ENCODE measurements at regions not wholly inside any gene's neighbourhood (a gene's known extent, or its start where the extent isn't known, plus 50 kb on each side); places are given as distances from the start of the nearest gene placed in this dataset.

GRCh38 chr1:234938135-234938534 is 190.5 kb downstream of the TOMM20 start:
- Mint-ChIP-seq H3K4me1 (ENCODE audit: unreplicated experiment) (peaks cover 3% of the 10 kb centered on the region), H3K9me3 (ENCODE audit: unreplicated experiment) (no peaks in the 10 kb centered on the region), H3K27ac (ENCODE audit: unreplicated experiment) (no peak overlapping the region), H3K36me3 (ENCODE audit: low read depth, unreplicated experiment) (no peaks in the 10 kb centered on the region), H3K4me3 (ENCODE audit: unreplicated experiment) (no peak overlapping the region), H3K27me3 (ENCODE audit: unreplicated experiment) (no peaks in the 10 kb centered on the region)
- DNase-seq (ENCODE audit: low spot score), result no peak
- TF ChIP-seq CTCF (IDR thresholded peaks at IDR 0.05; ENCODE audit: unreplicated experiment), result no peak

- Mint-ChIP-seq H3K36me3 (ENCODE audit: low read depth, unreplicated experiment) (no peaks in the 10 kb centered on the region), H3K4me1 (ENCODE audit: unreplicated experiment) (peaks cover 12% of the 10 kb centered on the region), H3K27ac (ENCODE audit: unreplicated experiment) (no peak overlapping the region), H3K9me3 (ENCODE audit: unreplicated experiment) (no peaks in the 10 kb centered on the region), H3K4me3 (ENCODE audit: unreplicated experiment) (no peak overlapping the region), H3K27me3 (ENCODE audit: unreplicated experiment) (peaks cover 6% of the 10 kb centered on the region)
- no peak for TF ChIP-seq CTCF (IDR thresholded peaks at IDR 0.05; ENCODE audit: unreplicated experiment)
- DNase-seq (ENCODE audit: low spot score), result no peak
These were observed 191.8 kb downstream of the TOMM20 start for GRCh38 chr1:234936612-234937389.

- TF ChIP-seq CTCF (IDR thresholded peaks at IDR 0.05; ENCODE audit: unreplicated experiment), result no peak
- H3K4me3 Mint-ChIP-seq (ENCODE audit: unreplicated experiment), result no peak overlapping the region
- no peaks in the 10 kb centered on the region for H3K9me3 Mint-ChIP-seq (ENCODE audit: unreplicated experiment)
- H3K36me3 Mint-ChIP-seq (ENCODE audit: low read depth, unreplicated experiment), result no peaks in the 10 kb centered on the region
- H3K4me1 Mint-ChIP-seq (ENCODE audit: unreplicated experiment), result peaks cover 12% of the 10 kb centered on the region
- no peak for DNase-seq (ENCODE audit: low spot score)
- peaks cover 6% of the 10 kb centered on the region for H3K27me3 Mint-ChIP-seq (ENCODE audit: unreplicated experiment)
- no peak overlapping the region for H3K27ac Mint-ChIP-seq (ENCODE audit: unreplicated experiment)
These were observed 194.0 kb downstream of the TOMM20 start for GRCh38 chr1:234934611-234935033.

- Mint-ChIP-seq H3K9me3 (ENCODE audit: unreplicated experiment) (no peaks in the 10 kb centered on the region), H3K4me3 (ENCODE audit: unreplicated experiment) (no peak overlapping the region), H3K4me1 (ENCODE audit: unreplicated experiment) (peaks cover 12% of the 10 kb centered on the region), H3K27me3 (ENCODE audit: unreplicated experiment) (peaks cover 8% of the 10 kb centered on the region), H3K36me3 (ENCODE audit: low read depth, unreplicated experiment) (no peaks in the 10 kb centered on the region), H3K27ac (ENCODE audit: unreplicated experiment) (no peak overlapping the region)
- DNase-seq (ENCODE audit: low spot score), result no peak
- no peak for TF ChIP-seq CTCF (IDR thresholded peaks at IDR 0.05; ENCODE audit: unreplicated experiment)
These were observed 195.2 kb downstream of the TOMM20 start for GRCh38 chr1:234933475-234933874.
